ENCODE measurements at regions not wholly inside any gene's neighbourhood (a gene's known extent, or its start where the extent isn't known, plus 50 kb on each side); places are given as distances from the start of the nearest gene placed in this dataset.
"Not testable (repeated sequence)": the region's sequence is repeated elsewhere in the genome, so short reads cannot be mapped to it uniquely, and the experiment has no call there.

- no peak for TF ChIP-seq PRDM2 (tag by site-specific recombination; IDR thresholded peaks at IDR 0.05; ENCODE audit: borderline replicate concordance)
- TF ChIP-seq ELK4 (IDR thresholded peaks at IDR 0.05; ENCODE audit: borderline replicate concordance, low read depth, low read length), result no peak
- no peak for TF ChIP-seq ZNF777 (tag by site-specific recombination; IDR thresholded peaks at IDR 0.05; ENCODE audit: borderline replicate concordance)
- no peak for TF ChIP-seq ZNF350 (tag by site-specific recombination; IDR thresholded peaks at IDR 0.05)
- no peak for TF ChIP-seq ZSCAN30 (tag by site-specific recombination; IDR thresholded peaks at IDR 0.05)
- TF ChIP-seq ZNF335 (tag by site-specific recombination; conservative IDR thresholded peaks at IDR 0.05), result no peak
- TF ChIP-seq ZSCAN4 (tag by site-specific recombination; IDR thresholded peaks at IDR 0.05), result no peak
- no peak for TF ChIP-seq ZSCAN16 (tag by site-specific recombination; IDR thresholded peaks at IDR 0.05)
Measured at GRCh38 chr1:192892934-192893333, 84.1 kb downstream of the RGS2 start (continued).

- H3K9me3 ChIP-seq (ENCODE audit: control insufficient read depth, insufficient read depth, low read depth, low read length); H3K36me3 ChIP-seq (ENCODE audit: control insufficient read depth in 2 of 2, insufficient read depth in 1 of 2, low read length in 2 of 2); POLR2A ChIA-PET; CTCF ChIA-PET; H3K4me3 ChIP-seq (ENCODE audit: low read depth, low read length); H3K27ac ChIP-seq (ENCODE audit: extremely low read depth, low read depth, low read length); H3K4me1 ChIP-seq (ENCODE audit: control insufficient read depth, insufficient read depth, low read length): not testable (repeated sequence)
Measured at GRCh38 chr1:192895487-192895886, 86.6 kb downstream of the RGS2 start.

- Histone ChIP-seq H3K9me3 (ENCODE audit: control insufficient read depth, insufficient read depth, low read depth, low read length) (no peaks in the 10 kb centered on the region), H3K4me1 (ENCODE audit: control insufficient read depth, insufficient read depth, low read length) (no peaks in the 10 kb centered on the region), H3K36me3 (ENCODE audit: control insufficient read depth in 2 of 2, insufficient read depth in 1 of 2, low read length in 2 of 2) (no peaks in the 10 kb centered on the region), H3K27ac (ENCODE audit: extremely low read depth, low read depth, low read length) (no peak overlapping the region), H3K4me3 (ENCODE audit: low read depth, low read length) (no peak overlapping the region)
- TF ChIP-seq GLI4 (tag by site-specific recombination; IDR thresholded peaks at IDR 0.05) (no peak), KLF17 (tag by site-specific recombination; IDR thresholded peaks at IDR 0.05) (no peak), ZNF530 (tag by site-specific recombination; IDR thresholded peaks at IDR 0.05; ENCODE audit: low read depth) (no peak), KLF1 (tag by site-specific recombination; IDR thresholded peaks at IDR 0.05) (no peak), ZNF311 (tag by site-specific recombination; IDR thresholded peaks at IDR 0.05; ENCODE audit: borderline replicate concordance) (no peak), ZNF610 (tag by site-specific recombination; IDR thresholded peaks at IDR 0.05; ENCODE audit: borderline replicate concordance) (no peak), ZNF23 (tag by site-specific recombination; IDR thresholded peaks at IDR 0.05; ENCODE audit: borderline replicate concordance) (no peak)
- ChIA-PET POLR2A (no interaction called here), CTCF (no interaction called here)
Measured at GRCh38 chr1:192896376-192896775, 87.5 kb downstream of the RGS2 start.

Measured in HEK293 (cell line).